Vagina (tissue), 2 donors: ENCODE measurements at regions not wholly inside any gene's neighbourhood (a gene's known extent, or its start where the extent isn't known, plus 50 kb on each side); places are given as distances from the start of the nearest gene placed in this dataset.

ENCODE experiments used
- CTCF ChIP-seq, 3 experiments: fragments of 450-650 bp in 2 of 3; fragments of 200-600 bp in 1 of 3; sonication (generic) in 1 of 3; IDR thresholded peaks; one replicate each; pipeline ENCODE4 v1.5.1; 2017 to 2019; ENCODE audit warnings: antibody characterized with exemption in 3 of 3, mild to moderate bottlenecking in 2 of 3, moderate library complexity in 2 of 3
- POLR2A ChIP-seq, 2 donors: fragments of 450-650 bp; IDR thresholded peaks; one replicate each; pipeline ENCODE4 v1.6.1; 2017; ENCODE audit warnings: antibody characterized with exemption in 2 of 2, mild to moderate bottlenecking in 2 of 2, moderate library complexity in 2 of 2
- POLR2AphosphoS5 ChIP-seq, 2 donors: sonication (generic); formaldehyde crosslinking; IDR thresholded peaks; one replicate each; pipeline ENCODE4 v1.9.0; 2017; ENCODE audit warnings: antibody characterized with exemption in 2 of 2, mild to moderate bottlenecking in 2 of 2, low read depth in 1 of 2; ENCODE audit not compliant: insufficient read depth in 1 of 2

GRCh38 chr6:168154263-168154917 is 75.4 kb upstream of the FRMD1 start:
- TF ChIP-seq CTCF (IDR thresholded peaks at IDR 0.05) (no peak), POLR2A (IDR thresholded peaks at IDR 0.05) (no peak), POLR2AphosphoS5 (IDR thresholded peaks at IDR 0.05; ENCODE audit: insufficient read depth in 1 of 2, low read depth in 1 of 2) (no peak)
